NB4 (cell line): ENCODE measurements at regions not wholly inside any gene's neighbourhood (a gene's known extent, or its start where the extent isn't known, plus 50 kb on each side); places are given as distances from the start of the nearest gene placed in this dataset.

Experiments used
- MYC ChIP-seq: IDR thresholded peaks from 2 replicates; pipeline ENCODE4 v1.6.1; 2011; ENCODE audit warnings: low read depth, low read length
- POLR2A ChIP-seq: IDR thresholded peaks from 2 replicates; pipeline ENCODE4 v1.6.1; 2011; ENCODE audit warnings: mild to moderate bottlenecking; ENCODE audit not compliant: insufficient read length; ENCODE audit errors: extremely low read depth
- TF ChIP-seq, protein P1 (sequence below): IDR thresholded peaks from one replicate; pipeline ENCODE4 v1.5.1; 2012; ENCODE audit warnings: low read depth, low read length

DNA sequence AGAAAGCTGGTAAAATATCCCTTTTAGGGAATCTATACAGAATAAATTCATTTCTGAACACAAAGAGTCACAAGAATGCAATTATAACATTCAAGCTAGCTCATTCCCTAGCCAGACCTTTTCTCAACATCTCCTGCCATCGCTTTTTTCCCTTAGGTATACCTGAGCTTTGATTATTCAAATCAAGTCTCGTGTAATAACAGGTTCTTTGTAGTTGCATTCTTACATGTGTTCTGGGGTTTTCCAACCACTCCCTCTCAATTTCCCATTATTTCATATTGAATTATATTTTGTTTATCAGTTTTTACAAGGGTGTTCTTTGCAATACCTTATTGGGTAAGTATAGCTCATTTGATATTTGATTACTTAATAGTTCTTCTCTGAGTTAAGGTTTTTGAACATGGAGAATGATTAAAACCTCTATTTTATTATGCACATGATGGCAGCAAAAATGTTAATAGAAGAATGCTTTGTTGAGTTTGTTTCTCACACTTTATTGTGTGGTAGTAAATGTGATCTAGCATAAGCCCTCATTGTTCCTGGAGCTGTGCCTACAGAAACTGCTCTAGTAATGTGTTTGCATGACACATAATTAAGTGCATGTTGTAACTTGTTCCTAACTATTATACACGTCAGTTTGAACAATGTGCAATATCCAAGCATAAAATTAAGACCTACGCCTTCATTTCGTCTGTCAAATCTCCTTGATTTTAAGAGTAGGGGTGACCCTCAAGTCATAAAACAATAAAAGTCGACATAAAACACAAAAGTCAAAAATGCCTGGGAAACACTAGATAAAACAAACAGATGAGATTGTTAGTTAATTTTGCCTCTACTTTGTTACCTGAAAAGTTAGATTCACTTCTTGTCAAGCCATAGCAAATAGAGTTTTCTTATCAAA lies 124.0 kb upstream of the POF1B start:
- TF ChIP-seq, protein P1, sequence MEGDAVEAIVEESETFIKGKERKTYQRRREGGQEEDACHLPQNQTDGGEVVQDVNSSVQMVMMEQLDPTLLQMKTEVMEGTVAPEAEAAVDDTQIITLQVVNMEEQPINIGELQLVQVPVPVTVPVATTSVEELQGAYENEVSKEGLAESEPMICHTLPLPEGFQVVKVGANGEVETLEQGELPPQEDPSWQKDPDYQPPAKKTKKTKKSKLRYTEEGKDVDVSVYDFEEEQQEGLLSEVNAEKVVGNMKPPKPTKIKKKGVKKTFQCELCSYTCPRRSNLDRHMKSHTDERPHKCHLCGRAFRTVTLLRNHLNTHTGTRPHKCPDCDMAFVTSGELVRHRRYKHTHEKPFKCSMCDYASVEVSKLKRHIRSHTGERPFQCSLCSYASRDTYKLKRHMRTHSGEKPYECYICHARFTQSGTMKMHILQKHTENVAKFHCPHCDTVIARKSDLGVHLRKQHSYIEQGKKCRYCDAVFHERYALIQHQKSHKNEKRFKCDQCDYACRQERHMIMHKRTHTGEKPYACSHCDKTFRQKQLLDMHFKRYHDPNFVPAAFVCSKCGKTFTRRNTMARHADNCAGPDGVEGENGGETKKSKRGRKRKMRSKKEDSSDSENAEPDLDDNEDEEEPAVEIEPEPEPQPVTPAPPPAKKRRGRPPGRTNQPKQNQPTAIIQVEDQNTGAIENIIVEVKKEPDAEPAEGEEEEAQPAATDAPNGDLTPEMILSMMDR: no peak
- no peak for TF ChIP-seq POLR2A
- TF ChIP-seq MYC: no peak
